Right renal pelvis (tissue), 4 donors: ENCODE measurements at regions not wholly inside any gene's neighbourhood (a gene's known extent, or its start where the extent isn't known, plus 50 kb on each side); places are given as distances from the start of the nearest gene placed in this dataset.

ENCODE experiments used
- DNase-seq, 4 donors: peaks; one replicate each; pipeline ENCODE4 v3.0.0-alpha.2; 2013; ENCODE audit warnings: low read depth in 4 of 4, low spot score in 3 of 4, missing footprints in 1 of 4

DNA sequence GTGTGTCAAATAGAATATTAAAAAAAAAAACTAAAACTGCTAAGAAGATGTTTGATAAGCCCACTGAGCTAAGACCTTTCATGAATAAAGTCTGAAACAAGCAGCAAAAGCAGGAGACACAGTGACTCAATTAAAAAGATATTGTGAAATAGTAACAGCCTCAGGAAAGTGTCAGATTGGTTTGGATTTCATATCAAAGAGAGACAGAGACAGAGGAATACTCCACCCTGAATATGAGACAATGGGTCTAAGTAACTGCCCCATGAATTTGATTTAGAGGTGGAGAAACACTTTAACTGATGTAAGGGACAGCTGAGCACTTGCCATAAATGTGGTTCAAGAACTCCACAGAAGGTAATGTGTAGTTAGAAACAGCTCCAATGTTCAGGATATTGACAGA is 277.9 kb upstream of the FOXG1 start:
- DNase-seq = no peak

DNA sequence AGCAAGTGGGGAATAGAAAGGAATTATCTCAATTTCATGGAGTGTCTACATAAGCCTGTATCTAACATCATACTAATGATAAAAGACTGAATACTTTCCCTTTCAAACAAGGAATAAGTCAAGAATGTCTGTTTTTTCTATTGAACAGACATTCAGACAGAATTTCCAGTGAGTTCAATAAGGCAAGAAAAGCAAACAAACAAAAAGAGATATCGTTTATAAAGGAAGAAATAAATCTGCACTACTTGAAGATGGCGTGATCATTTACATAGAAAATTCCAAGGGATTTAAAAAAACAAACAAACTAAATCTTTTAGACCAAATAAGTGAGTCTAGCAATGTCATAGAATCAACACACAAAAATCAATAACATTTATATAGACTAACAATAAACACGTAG is 273.1 kb upstream of the FOXG1 start:
- DNase-seq = no peak

DNA sequence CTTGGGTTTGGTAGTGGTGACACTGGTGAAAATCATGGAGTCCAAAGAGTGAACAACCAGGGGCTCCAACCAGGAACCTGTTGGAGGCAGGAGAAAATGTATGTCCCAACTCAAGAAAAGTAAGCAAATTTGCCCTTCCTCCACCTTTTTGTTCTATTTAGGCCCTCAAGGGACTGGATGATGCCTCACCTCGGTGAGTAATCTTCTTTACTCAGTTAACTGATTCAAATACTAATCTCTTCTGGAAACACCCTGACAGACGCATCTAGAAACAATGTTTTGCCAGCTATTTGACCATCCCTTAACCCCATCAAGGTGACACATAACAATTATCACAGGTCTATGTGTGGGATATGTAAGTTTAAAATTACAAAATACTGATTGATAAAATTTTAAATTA is 272.4 kb upstream of the FOXG1 start:
- no peak for DNase-seq

- no peak for DNase-seq
Measured at GRCh38 chr14:28496364-28496763, 270.2 kb upstream of the FOXG1 start.

- no peak for DNase-seq
Measured at GRCh38 chr14:28502517-28502916, 264.1 kb upstream of the FOXG1 start.

DNA sequence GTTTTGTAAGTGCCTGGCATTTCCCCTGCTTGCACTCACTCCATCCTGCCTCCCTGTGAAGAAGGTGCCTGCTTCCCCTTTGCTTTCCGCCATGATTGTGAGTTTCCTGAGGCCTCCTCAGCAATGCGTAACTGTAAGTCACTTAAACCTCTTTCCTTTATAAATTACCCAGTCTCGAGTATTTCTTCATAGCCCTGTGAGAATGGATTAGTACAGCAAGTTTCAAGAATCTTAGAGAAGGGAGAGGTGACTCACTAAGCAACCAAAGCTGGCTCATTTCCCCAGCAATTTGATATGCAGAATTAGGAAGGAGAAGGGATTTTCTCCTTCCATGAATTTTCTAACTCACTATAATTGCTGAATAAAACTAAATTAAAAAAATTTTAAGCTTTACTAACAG is 251.0 kb upstream of the FOXG1 start:
- no peak for DNase-seq

DNA sequence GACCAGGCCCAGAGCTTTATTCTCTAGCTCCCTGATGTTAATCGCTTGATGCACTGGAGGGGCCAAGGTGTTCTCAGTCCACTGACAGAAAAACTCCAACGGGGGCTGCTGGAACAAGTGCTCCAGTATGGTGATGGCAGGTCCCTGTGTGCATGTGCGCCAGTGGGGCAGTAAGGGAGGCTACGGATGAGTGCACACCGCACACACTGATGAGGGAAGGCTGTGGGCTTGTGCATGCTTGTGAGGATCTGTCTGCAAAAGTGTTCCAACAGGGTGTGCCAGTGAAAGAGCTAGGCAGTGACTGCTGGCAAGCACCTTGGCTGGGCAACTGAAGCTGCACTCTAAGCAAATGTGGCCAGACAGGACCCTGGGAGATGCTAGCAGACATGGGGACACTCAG is 229.7 kb upstream of the FOXG1 start:
- no peak for DNase-seq

DNA sequence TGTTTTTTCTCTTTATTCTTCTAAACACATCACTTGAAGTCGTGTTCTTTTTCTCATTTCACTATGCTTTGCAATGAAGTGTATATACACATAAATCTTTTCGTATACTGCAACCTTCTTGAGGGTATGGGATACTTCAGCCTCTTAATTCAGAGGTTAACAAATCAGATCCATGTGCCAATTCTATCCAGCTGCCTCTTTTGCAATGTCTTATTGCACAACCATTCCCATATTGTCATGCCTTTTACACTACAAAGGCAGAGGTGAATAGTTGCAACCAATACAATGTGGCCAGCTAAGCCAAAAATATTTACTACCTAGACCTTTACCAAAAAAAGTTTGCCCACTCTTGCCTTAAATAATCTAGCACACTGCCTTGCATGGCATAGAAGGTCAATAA is 224.5 kb upstream of the FOXG1 start:
- no peak for DNase-seq

GRCh38 chr14:28565345-28565744 is 201.2 kb upstream of the FOXG1 start:
- no peak for DNase-seq

GRCh38 chr14:28570391-28570790 is 196.2 kb upstream of the FOXG1 start:
- no peak for DNase-seq

DNA sequence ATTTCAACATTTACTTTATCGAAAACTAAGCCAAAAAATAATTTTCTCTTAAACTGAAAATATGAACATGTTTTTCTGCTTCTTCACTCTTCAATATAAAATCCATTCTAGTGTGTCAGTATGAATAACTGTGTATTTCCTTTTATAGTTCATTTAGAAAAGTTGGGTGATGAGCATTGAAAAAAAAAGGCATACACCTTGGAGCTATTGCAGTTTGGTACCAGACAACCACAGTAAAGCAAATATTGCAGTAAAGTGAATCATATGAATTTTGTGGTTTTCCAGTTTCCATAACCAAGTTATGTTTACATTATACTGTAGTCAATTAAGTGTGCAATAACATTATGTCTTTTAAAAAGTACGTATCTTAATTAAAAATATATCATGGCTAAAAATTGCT is 195.0 kb upstream of the FOXG1 start:
- no peak for DNase-seq

GRCh38 chr14:28576523-28576922 is 190.1 kb upstream of the FOXG1 start:
- no peak for DNase-seq

- DNase-seq = no peak
Measured at GRCh38 chr14:28577187-28577586, 189.4 kb upstream of the FOXG1 start.

GRCh38 chr14:28577711-28578131 is 188.9 kb upstream of the FOXG1 start:
- no peak for DNase-seq

- no peak for DNase-seq
Measured at GRCh38 chr14:28584951-28585350, 181.6 kb upstream of the FOXG1 start.

- no peak for DNase-seq
Measured at GRCh38 chr14:28589792-28590191, 176.8 kb upstream of the FOXG1 start.

- no peak for DNase-seq
Measured at GRCh38 chr14:28596391-28596790, 170.2 kb upstream of the FOXG1 start.

DNA sequence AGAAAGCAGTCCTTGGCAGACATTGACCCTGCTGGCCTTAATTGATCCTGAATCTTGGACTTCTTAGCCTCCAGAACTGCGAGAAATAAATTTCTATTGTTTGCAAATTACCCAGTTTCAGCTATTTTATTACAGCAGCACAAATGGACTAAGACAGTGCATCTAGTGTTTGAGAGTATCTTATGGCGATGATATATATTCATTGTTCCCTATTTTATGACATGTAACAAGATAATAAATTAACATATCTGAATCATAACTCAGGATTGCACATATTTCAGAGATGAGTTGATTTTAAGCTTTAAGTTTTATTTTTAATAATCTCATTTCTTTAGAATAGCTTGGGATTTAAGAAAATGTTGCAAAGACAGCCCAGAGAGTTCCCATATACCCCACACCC is 167.4 kb upstream of the FOXG1 start:
- no peak for DNase-seq

- no peak for DNase-seq
Measured at GRCh38 chr14:28599605-28600004, 167.0 kb upstream of the FOXG1 start.

DNA sequence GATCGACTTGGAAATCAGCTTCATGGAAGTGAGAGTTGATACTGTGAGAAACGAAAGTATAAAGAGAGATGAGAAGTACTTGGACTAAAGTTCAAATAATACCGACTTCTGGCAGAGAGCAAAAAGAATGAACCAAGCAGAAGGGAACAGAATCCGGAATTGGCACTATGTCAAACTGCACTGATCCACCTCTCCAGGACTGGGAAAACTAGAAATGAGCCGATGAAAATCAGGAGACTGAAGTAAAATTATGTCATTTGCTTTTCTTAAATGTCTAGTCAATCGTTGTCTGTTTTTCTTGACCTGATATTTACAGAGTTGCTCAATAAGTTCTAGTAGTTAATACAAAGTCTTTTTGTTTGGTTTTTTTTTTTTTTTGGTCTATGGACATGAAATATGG is 163.0 kb upstream of the FOXG1 start:
- DNase-seq = no peak

- no peak for DNase-seq
Measured at GRCh38 chr14:28607661-28608060, 158.9 kb upstream of the FOXG1 start.

- no peak for DNase-seq
Measured at GRCh38 chr14:28608443-28608842, 158.1 kb upstream of the FOXG1 start.
